ENCODE measurements at regions not wholly inside any gene's neighbourhood (a gene's known extent, or its start where the extent isn't known, plus 50 kb on each side); places are given as distances from the start of the nearest gene placed in this dataset.

- Histone ChIP-seq H3K27ac (no peak overlapping the region), H3K36me3 (no peaks in the 10 kb centered on the region), H3K27me3 (no peaks in the 10 kb centered on the region), H3K4me3 (no peak overlapping the region), H3K4me1 (no peaks in the 10 kb centered on the region), H3K9me3 (no peaks in the 10 kb centered on the region)
- intact Hi-C loops (cut with DNase I), result no loop called here
- no peak for TF ChIP-seq CTCF (IDR thresholded peaks at IDR 0.05)
- no peak for DNase-seq (ENCODE audit: low spot score in 2 of 2)
Observed at GRCh38 chr3:162103808-162104207, 607.2 kb downstream of the OTOL1 start.

- no peaks in the 10 kb centered on the region for H3K9me3 ChIP-seq
- intact Hi-C loops (cut with DNase I), result no loop called here
- no peaks in the 10 kb centered on the region for H3K36me3 ChIP-seq
- H3K27me3 ChIP-seq, result no peaks in the 10 kb centered on the region
- no peak for TF ChIP-seq CTCF (IDR thresholded peaks at IDR 0.05)
- DNase-seq (ENCODE audit: low spot score in 2 of 2), result no peak
- no peaks in the 10 kb centered on the region for H3K4me1 ChIP-seq
- H3K27ac ChIP-seq, result no peak overlapping the region
- no peak overlapping the region for H3K4me3 ChIP-seq
Observed at GRCh38 chr3:162111861-162112260, 615.3 kb downstream of the OTOL1 start.

- H3K27ac ChIP-seq, result no peak overlapping the region
- no peaks in the 10 kb centered on the region for H3K36me3 ChIP-seq
- no peak for TF ChIP-seq CTCF (IDR thresholded peaks at IDR 0.05)
- no peak for DNase-seq (ENCODE audit: low spot score in 2 of 2)
- H3K9me3 ChIP-seq, result no peaks in the 10 kb centered on the region
- no peaks in the 10 kb centered on the region for H3K27me3 ChIP-seq
- no peaks in the 10 kb centered on the region for H3K4me1 ChIP-seq
- intact Hi-C loops (cut with DNase I), result no loop called here
- no peak overlapping the region for H3K4me3 ChIP-seq
Observed at GRCh38 chr3:162112719-162113118, 616.1 kb downstream of the OTOL1 start.

- intact Hi-C loops (cut with DNase I), result no loop called here
- H3K4me3 ChIP-seq, result no peak overlapping the region
Observed at GRCh38 chr3:162117961-162118360, 621.4 kb downstream of the OTOL1 start.

GRCh38 chr3:162119651-162120050 lies 623.0 kb downstream of the OTOL1 start:
- Histone ChIP-seq H3K27me3 (no peaks in the 10 kb centered on the region), H3K27ac (no peak overlapping the region), H3K36me3 (no peaks in the 10 kb centered on the region), H3K4me1 (no peaks in the 10 kb centered on the region), H3K9me3 (no peaks in the 10 kb centered on the region), H3K4me3 (no peak overlapping the region)
- TF ChIP-seq CTCF (IDR thresholded peaks at IDR 0.05), result no peak
- intact Hi-C loops (cut with DNase I), result no loop called here
- DNase-seq (ENCODE audit: low spot score in 2 of 2), result no peak

More at GRCh38 chr3:162117961-162118360, 621.4 kb downstream of the OTOL1 start:
- Histone ChIP-seq H3K27ac (no peak overlapping the region), H3K36me3 (no peaks in the 10 kb centered on the region), H3K27me3 (no peaks in the 10 kb centered on the region), H3K4me1 (no peaks in the 10 kb centered on the region), H3K9me3 (no peaks in the 10 kb centered on the region)
- TF ChIP-seq CTCF (IDR thresholded peaks at IDR 0.05), result no peak
- no peak for DNase-seq (ENCODE audit: low spot score in 2 of 2)

- intact Hi-C loops (cut with DNase I), result no loop called here
- H3K27ac ChIP-seq, result no peak overlapping the region
Observed at GRCh38 chr3:162122405-162122804, 625.8 kb downstream of the OTOL1 start.

More at GRCh38 chr3:162122405-162122804, 625.8 kb downstream of the OTOL1 start:
- TF ChIP-seq CTCF (IDR thresholded peaks at IDR 0.05), result no peak
- Histone ChIP-seq H3K36me3 (no peaks in the 10 kb centered on the region), H3K9me3 (no peaks in the 10 kb centered on the region), H3K4me3 (no peak overlapping the region), H3K4me1 (no peaks in the 10 kb centered on the region), H3K27me3 (no peaks in the 10 kb centered on the region)
- DNase-seq (ENCODE audit: low spot score in 2 of 2), result no peak
